ENCODE measurements at regions not wholly inside any gene's neighbourhood (a gene's known extent, or its start where the extent isn't known, plus 50 kb on each side); places are given as distances from the start of the nearest gene placed in this dataset.

- Histone ChIP-seq H3K36me3 (ENCODE audit: control insufficient read depth, insufficient read depth, low read length) (no peaks in the 10 kb centered on the region), H3K27ac (ENCODE audit: low read length) (no peak overlapping the region), H3K4me3 (ENCODE audit: low read length) (no peak overlapping the region), H3K4me1 (ENCODE audit: control insufficient read depth, insufficient read depth, low read length) (no peaks in the 10 kb centered on the region), H3K9me3 (ENCODE audit: control insufficient read depth, low read depth, low read length) (no peaks in the 10 kb centered on the region), H3K27me3 (ENCODE audit: control insufficient read depth, insufficient read depth, low read length) (no peaks in the 10 kb centered on the region)
- DNase-seq: no peak
- WGBS (ENCODE audit: insufficient coverage, low lambda C conversion rate): 80% methylated on average over 1 of the region's 1 CpG
Measured at GRCh38 chr6:92550501-92550900, 868.9 kb downstream of the EPHA7 start.

- Histone ChIP-seq H3K9me3 (ENCODE audit: control insufficient read depth, low read depth, low read length) (no peaks in the 10 kb centered on the region), H3K4me1 (ENCODE audit: control insufficient read depth, insufficient read depth, low read length) (no peaks in the 10 kb centered on the region)
- WGBS (ENCODE audit: insufficient coverage, low lambda C conversion rate): 83% methylated on average over 1 of the region's 1 CpG
Measured at GRCh38 chr6:92545861-92546260, 873.5 kb downstream of the EPHA7 start.

GRCh38 chr6:92541448-92542060 is 877.8 kb downstream of the EPHA7 start:
- H3K27me3 ChIP-seq (ENCODE audit: control insufficient read depth, insufficient read depth, low read length): no peaks in the 10 kb centered on the region
- H3K4me3 ChIP-seq (ENCODE audit: low read length): no peak overlapping the region
- no peaks in the 10 kb centered on the region for H3K4me1 ChIP-seq (ENCODE audit: control insufficient read depth, insufficient read depth, low read length)
- H3K9me3 ChIP-seq (ENCODE audit: control insufficient read depth, low read depth, low read length): no peaks in the 10 kb centered on the region
- no peaks in the 10 kb centered on the region for H3K36me3 ChIP-seq (ENCODE audit: control insufficient read depth, insufficient read depth, low read length)
- no peak for DNase-seq
- 71% methylated on average over 1 of the region's 1 CpG for WGBS (ENCODE audit: insufficient coverage, low lambda C conversion rate)
- H3K27ac ChIP-seq (ENCODE audit: low read length): no peak overlapping the region

More at GRCh38 chr6:92545861-92546260, 873.5 kb downstream of the EPHA7 start:
- no peak overlapping the region for H3K4me3 ChIP-seq (ENCODE audit: low read length)
- no peak overlapping the region for H3K27ac ChIP-seq (ENCODE audit: low read length)
- no peak for DNase-seq
- H3K36me3 ChIP-seq (ENCODE audit: control insufficient read depth, insufficient read depth, low read length): no peaks in the 10 kb centered on the region
- no peaks in the 10 kb centered on the region for H3K27me3 ChIP-seq (ENCODE audit: control insufficient read depth, insufficient read depth, low read length)

DNA sequence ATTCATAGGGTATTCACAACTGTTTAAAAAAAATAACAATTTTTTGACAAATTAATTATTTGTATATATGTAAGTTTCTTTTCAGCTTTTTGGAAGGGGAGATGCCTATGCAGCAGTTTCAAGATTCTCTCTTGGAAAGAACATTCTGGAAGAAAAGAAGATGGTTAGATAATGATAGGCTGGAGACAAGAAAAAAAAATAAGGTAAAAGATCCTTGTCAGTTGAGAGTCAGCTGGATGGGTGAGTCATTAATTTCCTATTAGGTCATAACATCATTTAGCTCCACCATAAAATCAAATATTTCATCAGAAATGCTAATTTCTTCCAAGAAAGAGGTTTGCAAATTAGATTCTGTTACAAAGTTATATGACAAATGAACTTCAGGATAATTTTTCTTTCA is 880.4 kb downstream of the EPHA7 start:
- Histone ChIP-seq H3K27me3 (ENCODE audit: control insufficient read depth, insufficient read depth, low read length) (no peaks in the 10 kb centered on the region), H3K36me3 (ENCODE audit: control insufficient read depth, insufficient read depth, low read length) (no peaks in the 10 kb centered on the region), H3K4me3 (ENCODE audit: low read length) (no peak overlapping the region), H3K9me3 (ENCODE audit: control insufficient read depth, low read depth, low read length) (no peaks in the 10 kb centered on the region), H3K27ac (ENCODE audit: low read length) (no peak overlapping the region), H3K4me1 (ENCODE audit: control insufficient read depth, insufficient read depth, low read length) (no peaks in the 10 kb centered on the region)
- DNase-seq: no peak

GRCh38 chr6:92538275-92538674 is 881.1 kb downstream of the EPHA7 start:
- H3K36me3 ChIP-seq (ENCODE audit: control insufficient read depth, insufficient read depth, low read length): no peaks in the 10 kb centered on the region
- no peak overlapping the region for H3K27ac ChIP-seq (ENCODE audit: low read length)
- WGBS (ENCODE audit: insufficient coverage, low lambda C conversion rate): no CpG with 5 or more reads among the region's 1 CpG
- DNase-seq: no peak
- H3K9me3 ChIP-seq (ENCODE audit: control insufficient read depth, low read depth, low read length): no peaks in the 10 kb centered on the region
- H3K4me3 ChIP-seq (ENCODE audit: low read length): no peak overlapping the region
- no peaks in the 10 kb centered on the region for H3K4me1 ChIP-seq (ENCODE audit: control insufficient read depth, insufficient read depth, low read length)
- no peaks in the 10 kb centered on the region for H3K27me3 ChIP-seq (ENCODE audit: control insufficient read depth, insufficient read depth, low read length)

- H3K4me3 ChIP-seq (ENCODE audit: low read length): no peak overlapping the region
- H3K27ac ChIP-seq (ENCODE audit: low read length): no peak overlapping the region
- WGBS (ENCODE audit: insufficient coverage, low lambda C conversion rate): 100% methylated on average over 1 of the region's 3 CpGs
- no peaks in the 10 kb centered on the region for H3K36me3 ChIP-seq (ENCODE audit: control insufficient read depth, insufficient read depth, low read length)
- no peak for DNase-seq
- H3K4me1 ChIP-seq (ENCODE audit: control insufficient read depth, insufficient read depth, low read length): no peaks in the 10 kb centered on the region
- H3K27me3 ChIP-seq (ENCODE audit: control insufficient read depth, insufficient read depth, low read length): no peaks in the 10 kb centered on the region
- no peaks in the 10 kb centered on the region for H3K9me3 ChIP-seq (ENCODE audit: control insufficient read depth, low read depth, low read length)
Measured at GRCh38 chr6:92534109-92534508, 885.2 kb downstream of the EPHA7 start.

GRCh38 chr6:92522589-92522988 is 896.8 kb downstream of the EPHA7 start:
- no peaks in the 10 kb centered on the region for H3K27me3 ChIP-seq (ENCODE audit: control insufficient read depth, insufficient read depth, low read length)
- no peak overlapping the region for H3K4me3 ChIP-seq (ENCODE audit: low read length)
- H3K4me1 ChIP-seq (ENCODE audit: control insufficient read depth, insufficient read depth, low read length): no peaks in the 10 kb centered on the region
- H3K36me3 ChIP-seq (ENCODE audit: control insufficient read depth, insufficient read depth, low read length): no peaks in the 10 kb centered on the region
- no peak for DNase-seq
- H3K9me3 ChIP-seq (ENCODE audit: control insufficient read depth, low read depth, low read length): no peaks in the 10 kb centered on the region
- H3K27ac ChIP-seq (ENCODE audit: low read length): no peak overlapping the region
- WGBS (ENCODE audit: insufficient coverage, low lambda C conversion rate): 100% methylated on average over 2 of the region's 2 CpGs

DNA sequence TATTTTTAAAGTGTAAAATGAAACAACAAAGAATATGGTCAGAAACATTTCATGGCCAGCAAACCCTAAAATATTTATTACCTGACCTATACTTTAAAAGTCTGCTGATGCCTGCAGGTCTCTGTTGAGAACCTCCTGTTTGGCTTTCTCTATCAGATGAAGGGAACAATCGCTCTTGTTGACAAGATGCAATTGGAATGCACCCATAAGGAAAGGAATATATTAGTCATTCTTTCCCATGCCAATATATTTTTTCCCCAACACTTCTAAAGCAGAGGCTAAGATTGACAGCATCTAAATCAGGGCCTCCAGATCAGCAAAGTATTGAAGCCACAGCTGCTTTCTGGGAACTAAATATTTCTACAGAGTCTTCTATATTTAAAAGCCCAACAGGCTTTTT is 897.8 kb downstream of the EPHA7 start:
- no peak for DNase-seq
- Histone ChIP-seq H3K27me3 (ENCODE audit: control insufficient read depth, insufficient read depth, low read length) (no peaks in the 10 kb centered on the region), H3K4me1 (ENCODE audit: control insufficient read depth, insufficient read depth, low read length) (no peaks in the 10 kb centered on the region), H3K36me3 (ENCODE audit: control insufficient read depth, insufficient read depth, low read length) (no peaks in the 10 kb centered on the region), H3K27ac (ENCODE audit: low read length) (no peak overlapping the region), H3K4me3 (ENCODE audit: low read length) (no peak overlapping the region), H3K9me3 (ENCODE audit: control insufficient read depth, low read depth, low read length) (no peaks in the 10 kb centered on the region)
- no CpG with 5 or more reads among the region's 1 CpG for WGBS (ENCODE audit: insufficient coverage, low lambda C conversion rate)

- H3K27ac ChIP-seq (ENCODE audit: low read length): no peak overlapping the region
- 100% methylated on average over 1 of the region's 1 CpG for WGBS (ENCODE audit: insufficient coverage, low lambda C conversion rate)
- no peaks in the 10 kb centered on the region for H3K27me3 ChIP-seq (ENCODE audit: control insufficient read depth, insufficient read depth, low read length)
- DNase-seq: no peak
- H3K9me3 ChIP-seq (ENCODE audit: control insufficient read depth, low read depth, low read length): peaks cover 3% of the 10 kb centered on the region
- H3K4me3 ChIP-seq (ENCODE audit: low read length): no peak overlapping the region
- H3K36me3 ChIP-seq (ENCODE audit: control insufficient read depth, insufficient read depth, low read length): no peaks in the 10 kb centered on the region
- no peaks in the 10 kb centered on the region for H3K4me1 ChIP-seq (ENCODE audit: control insufficient read depth, insufficient read depth, low read length)
Measured at GRCh38 chr6:92510137-92510536, 909.2 kb downstream of the EPHA7 start.

DNA sequence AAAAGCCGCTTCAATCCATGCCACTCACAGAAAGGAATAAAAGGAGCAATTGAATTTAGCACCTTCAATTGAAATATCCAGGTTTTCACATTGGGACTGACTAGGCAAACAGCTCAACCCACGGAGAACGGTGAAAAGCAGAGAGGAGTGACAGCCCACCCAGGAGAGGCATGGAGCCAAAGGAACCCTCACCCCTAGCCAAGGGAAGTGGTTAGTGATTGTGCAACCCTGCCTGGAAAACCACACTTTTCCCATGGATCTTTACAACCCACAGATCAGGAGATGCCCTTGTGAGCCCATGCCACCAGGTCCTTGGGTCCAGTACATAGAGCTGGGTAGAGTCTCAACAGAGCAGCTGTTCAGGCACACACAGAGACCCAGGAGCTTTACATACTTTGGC is 911.8 kb downstream of the EPHA7 start:
- no peaks in the 10 kb centered on the region for H3K36me3 ChIP-seq (ENCODE audit: control insufficient read depth, insufficient read depth, low read length)
- H3K9me3 ChIP-seq (ENCODE audit: control insufficient read depth, low read depth, low read length): peaks cover 3% of the 10 kb centered on the region
- no peak overlapping the region for H3K27ac ChIP-seq (ENCODE audit: low read length)
- no peak for DNase-seq
- WGBS (ENCODE audit: insufficient coverage, low lambda C conversion rate): 100% methylated on average over 2 of the region's 3 CpGs
- H3K4me3 ChIP-seq (ENCODE audit: low read length): no peak overlapping the region
- no peaks in the 10 kb centered on the region for H3K4me1 ChIP-seq (ENCODE audit: control insufficient read depth, insufficient read depth, low read length)
- H3K27me3 ChIP-seq (ENCODE audit: control insufficient read depth, insufficient read depth, low read length): no peaks in the 10 kb centered on the region

- Histone ChIP-seq H3K4me1 (ENCODE audit: control insufficient read depth, insufficient read depth, low read length) (no peaks in the 10 kb centered on the region), H3K4me3 (ENCODE audit: low read length) (no peak overlapping the region), H3K9me3 (ENCODE audit: control insufficient read depth, low read depth, low read length) (peaks cover 3% of the 10 kb centered on the region), H3K27ac (ENCODE audit: low read length) (no peak overlapping the region), H3K36me3 (ENCODE audit: control insufficient read depth, insufficient read depth, low read length) (no peaks in the 10 kb centered on the region), H3K27me3 (ENCODE audit: control insufficient read depth, insufficient read depth, low read length) (no peaks in the 10 kb centered on the region)
- no peak for DNase-seq
Measured at GRCh38 chr6:92504509-92504908, 914.9 kb downstream of the EPHA7 start.

Data from large intestine (tissue), 3 donors.